Naive thymus-derived CD4-positive, alpha-beta T cell (primary cell): ENCODE measurements at regions not wholly inside any gene's neighbourhood (a gene's known extent, or its start where the extent isn't known, plus 50 kb on each side); places are given as distances from the start of the nearest gene placed in this dataset.

Source experiments
- ATAC-seq: fragments of 150-1000 bp; cut with Tn5 transposase; 2 replicates; pipeline ENCODE4 v1.10.0; 2021; ENCODE audit warnings: mild to moderate bottlenecking, moderate library complexity
- CTCF ChIA-PET: fragments of 350-600 bp; sonication (Branson Sonifier 250); formaldehyde crosslinking; loops from one replicate; lab custom pipeline; 2021; ENCODE audit warnings: antibody characterized with exemption; lab: Charles Lee
- POLR2A ChIA-PET: fragments of 350-600 bp; sonication (Branson Sonifier 250); formaldehyde crosslinking; loops from one replicate; lab custom pipeline; 2021; ENCODE audit warnings: antibody characterized with exemption, inconsistent platforms; lab: Charles Lee
- DNase-seq, 9 donors: peaks; one replicate each; pipeline versions ENCODE4 v3.0.0 to v3.0.0-alpha.2; 2020 to 2022; ENCODE audit warnings: mixed read lengths in 1 of 9
- H3K27ac ChIP-seq: one replicate; pipeline ENCODE4 v1.7.0; 2013; ENCODE audit warnings: mild to moderate bottlenecking, low read depth, low read length, moderate library complexity
- H3K27me3 ChIP-seq, 2 donors: one replicate each; pipeline ENCODE4 v1.7.0; 2013; ENCODE audit warnings: low read length in 2 of 2, mild to moderate bottlenecking in 2 of 2, moderate library complexity in 2 of 2; ENCODE audit not compliant: control insufficient read depth in 2 of 2, insufficient read depth in 2 of 2
- H3K36me3 ChIP-seq, 3 experiments: 1 replicate in 2 of 3; 2 replicates in 1 of 3; pipeline ENCODE4 v1.7.0; 2013; ENCODE audit warnings: low read length in 3 of 3, mild to moderate bottlenecking in 3 of 3, moderate library complexity in 1 of 3; ENCODE audit not compliant: insufficient read depth in 3 of 3, control insufficient read depth in 2 of 3
- H3K4me1 ChIP-seq, 2 donors: one replicate each; pipeline ENCODE4 v1.7.0; 2013; ENCODE audit warnings: low read length in 2 of 2, mild to moderate bottlenecking in 2 of 2, moderate library complexity in 1 of 2; ENCODE audit not compliant: control insufficient read depth in 2 of 2, insufficient read depth in 2 of 2
- H3K4me3 ChIP-seq: 2 replicates; pipeline ENCODE4 v1.7.0; 2013; ENCODE audit warnings: mild to moderate bottlenecking, low read length
- H3K9me3 ChIP-seq, 3 experiments: 1 replicate in 2 of 3; 2 replicates in 1 of 3; pipeline ENCODE4 v1.7.0; 2013; ENCODE audit warnings: low read length in 3 of 3; ENCODE audit not compliant: control insufficient read depth in 2 of 3
- H3K27ac Mint-ChIP-seq, 9 donors: one replicate each; pipeline ENCODE4 v1.8.0; 2020 to 2022; ENCODE audit warnings: mixed read lengths in 9 of 9, mild to moderate bottlenecking in 8 of 9, moderate library complexity in 5 of 9, inconsistent platforms in 2 of 9
- H3K27me3 Mint-ChIP-seq, 5 donors: one replicate each; pipeline ENCODE4 v1.8.0; 2021 to 2022; ENCODE audit warnings: mixed read lengths in 5 of 5, mild to moderate bottlenecking in 1 of 5
- H3K36me3 Mint-ChIP-seq, 5 donors: one replicate each; pipeline ENCODE4 v1.8.0; 2020 to 2022; ENCODE audit warnings: mixed read lengths in 5 of 5, mild to moderate bottlenecking in 3 of 5, inconsistent platforms in 1 of 5
- H3K4me1 Mint-ChIP-seq, 7 donors: one replicate each; pipeline ENCODE4 v1.8.0; 2020 to 2022; ENCODE audit warnings: mixed read lengths in 7 of 7, mild to moderate bottlenecking in 3 of 7, inconsistent platforms in 1 of 7
- H3K4me3 Mint-ChIP-seq, 10 donors: one replicate each; pipeline ENCODE4 v1.8.0; 2020 to 2022; ENCODE audit warnings: mild to moderate bottlenecking in 10 of 10, mixed read lengths in 10 of 10, moderate library complexity in 6 of 10, inconsistent platforms in 2 of 10
- H3K9me3 Mint-ChIP-seq, 11 donors: one replicate each; pipeline ENCODE4 v1.8.0; 2020 to 2022; ENCODE audit warnings: mixed read lengths in 11 of 11, mild to moderate bottlenecking in 4 of 11, inconsistent platforms in 1 of 11, moderate library complexity in 1 of 11
- intact Hi-C, 2 donors: fragments of 100-400 bp; cut with micrococcal nuclease; formaldehyde crosslinking; loops; one replicate each; pipeline ENCODE4 v1.15.1; 2023

- peaks cover 0 to 12% (median 0%) of the 10 kb centered on the region in 3 experiments for H3K9me3 ChIP-seq
- Mint-ChIP-seq H3K27me3 (peaks cover 0 to 44% (median 14%) of the 10 kb centered on the region in 5 donors), H3K9me3 (peaks cover 3 to 19% (median 11%) of the 10 kb centered on the region in 11 donors), H3K27ac (peak overlapping the region in 1 of 9 donors; percentile 62), H3K36me3 (no peaks in the 10 kb centered on the region), H3K4me1 (peaks cover 0 to 1% (median 0%) of the 10 kb centered on the region in 7 donors), H3K4me3 (no peak overlapping the region)
- no peaks in the 10 kb centered on the region for H3K4me1 ChIP-seq
- H3K27me3 ChIP-seq, result no peaks in the 10 kb centered on the region
- ChIA-PET CTCF (no interaction called here), POLR2A (no interaction called here)
- no peak for ATAC-seq
- no peaks in the 10 kb centered on the region for H3K36me3 ChIP-seq
- H3K27ac ChIP-seq, result no peak overlapping the region
- no peak for DNase-seq
- no peak overlapping the region for H3K4me3 ChIP-seq
- intact Hi-C loops, result no loop called here
Measured at GRCh38 chr19:29395734-29396414, 129.9 kb upstream of the VSTM2B start.

GRCh38 chr19:29396925-29397324 is 128.9 kb upstream of the VSTM2B start:
- H3K4me1 ChIP-seq, result no peaks in the 10 kb centered on the region
- H3K27ac ChIP-seq, result no peak overlapping the region
- peaks cover 0 to 1% (median 0%) of the 10 kb centered on the region in 7 donors for H3K4me1 Mint-ChIP-seq
- no peak for DNase-seq
- peaks cover 0 to 46% (median 14%) of the 10 kb centered on the region in 5 donors for H3K27me3 Mint-ChIP-seq
- H3K9me3 Mint-ChIP-seq, result peaks cover 0 to 10% (median 2%) of the 10 kb centered on the region in 11 donors
- no peak for ATAC-seq
- CTCF ChIA-PET, result no interaction called here
- H3K9me3 ChIP-seq, result peaks cover 0 to 1% (median 0%) of the 10 kb centered on the region in 3 experiments
- POLR2A ChIA-PET, result no interaction called here
- intact Hi-C loops, result no loop called here
- H3K36me3 Mint-ChIP-seq, result no peaks in the 10 kb centered on the region
- no peak overlapping the region for H3K4me3 Mint-ChIP-seq
- H3K27ac Mint-ChIP-seq, result no peak overlapping the region
- H3K27me3 ChIP-seq, result no peaks in the 10 kb centered on the region
- H3K4me3 ChIP-seq, result no peak overlapping the region
- H3K36me3 ChIP-seq, result no peaks in the 10 kb centered on the region

GRCh38 chr19:29397748-29398147 is 128.0 kb upstream of the VSTM2B start:
- ATAC-seq (no peak), DNase-seq (no peak)
- Mint-ChIP-seq H3K27ac (no peak overlapping the region), H3K4me1 (peaks cover 0 to 1% (median 0%) of the 10 kb centered on the region in 7 donors), H3K9me3 (peaks cover 0 to 8% (median 2%) of the 10 kb centered on the region in 11 donors), H3K4me3 (no peak overlapping the region), H3K27me3 (peaks cover 0 to 46% (median 14%) of the 10 kb centered on the region in 5 donors), H3K36me3 (no peaks in the 10 kb centered on the region)
- Histone ChIP-seq H3K4me1 (no peaks in the 10 kb centered on the region), H3K9me3 (no peaks in the 10 kb centered on the region), H3K36me3 (no peaks in the 10 kb centered on the region), H3K4me3 (no peak overlapping the region), H3K27ac (no peak overlapping the region), H3K27me3 (no peaks in the 10 kb centered on the region)
- intact Hi-C loops, result no loop called here
- POLR2A ChIA-PET, result no interaction called here
- CTCF ChIA-PET, result no interaction called here

GRCh38 chr19:29399804-29400203 is 126.0 kb upstream of the VSTM2B start:
- no peak overlapping the region for H3K4me3 ChIP-seq
- Mint-ChIP-seq H3K27me3 (peaks cover 0 to 43% (median 19%) of the 10 kb centered on the region in 5 donors), H3K4me1 (peaks cover 0 to 1% (median 0%) of the 10 kb centered on the region in 7 donors), H3K9me3 (peaks cover 0 to 4% (median 0%) of the 10 kb centered on the region in 11 donors), H3K4me3 (no peak overlapping the region), H3K36me3 (no peaks in the 10 kb centered on the region), H3K27ac (no peak overlapping the region)
- no peaks in the 10 kb centered on the region for H3K9me3 ChIP-seq
- no peaks in the 10 kb centered on the region for H3K4me1 ChIP-seq
- H3K27me3 ChIP-seq, result no peaks in the 10 kb centered on the region
- ChIA-PET CTCF (no interaction called here), POLR2A (no interaction called here)
- intact Hi-C loops, result no loop called here
- ATAC-seq (no peak), DNase-seq (no peak)
- H3K27ac ChIP-seq, result no peak overlapping the region
- no peaks in the 10 kb centered on the region for H3K36me3 ChIP-seq

- ChIA-PET POLR2A (no interaction called here), CTCF (no interaction called here)
- H3K9me3 Mint-ChIP-seq, result peaks cover 0 to 4% (median 0%) of the 10 kb centered on the region in 11 donors
- peaks cover 0 to 36% (median 13%) of the 10 kb centered on the region in 5 donors for H3K27me3 Mint-ChIP-seq
- H3K4me3 Mint-ChIP-seq, result no peak overlapping the region
- H3K9me3 ChIP-seq, result no peaks in the 10 kb centered on the region
- peaks cover 0 to 1% (median 0%) of the 10 kb centered on the region in 7 donors for H3K4me1 Mint-ChIP-seq
- H3K27ac ChIP-seq, result no peak overlapping the region
- no peaks in the 10 kb centered on the region for H3K4me1 ChIP-seq
- ATAC-seq (no peak), DNase-seq (no peak)
- H3K36me3 Mint-ChIP-seq, result no peaks in the 10 kb centered on the region
- no peak overlapping the region for H3K4me3 ChIP-seq
- intact Hi-C loops, result no loop called here
- no peak overlapping the region for H3K27ac Mint-ChIP-seq
- no peaks in the 10 kb centered on the region for H3K36me3 ChIP-seq
- no peaks in the 10 kb centered on the region for H3K27me3 ChIP-seq
Measured at GRCh38 chr19:29400917-29401711, 124.7 kb upstream of the VSTM2B start.

GRCh38 chr19:29401712-29402421 is 123.9 kb upstream of the VSTM2B start:
- Mint-ChIP-seq H3K27ac (no peak overlapping the region), H3K27me3 (peaks cover 0 to 31% (median 13%) of the 10 kb centered on the region in 5 donors), H3K4me3 (no peak overlapping the region), H3K9me3 (peaks cover 0 to 2% (median 0%) of the 10 kb centered on the region in 11 donors), H3K4me1 (peaks cover 0 to 1% (median 0%) of the 10 kb centered on the region in 7 donors), H3K36me3 (no peaks in the 10 kb centered on the region)
- H3K27me3 ChIP-seq, result no peaks in the 10 kb centered on the region
- no peaks in the 10 kb centered on the region for H3K4me1 ChIP-seq
- intact Hi-C loops, result no loop called here
- no peak overlapping the region for H3K27ac ChIP-seq
- H3K4me3 ChIP-seq, result no peak overlapping the region
- no peaks in the 10 kb centered on the region for H3K9me3 ChIP-seq
- DNase-seq (no peak), ATAC-seq (no peak)
- H3K36me3 ChIP-seq, result no peaks in the 10 kb centered on the region
- POLR2A ChIA-PET, result no interaction called here
- CTCF ChIA-PET, result no interaction called here
